Brain microvascular endothelial cell (primary cell): ENCODE measurements at regions not wholly inside any gene's neighbourhood (a gene's known extent, or its start where the extent isn't known, plus 50 kb on each side); places are given as distances from the start of the nearest gene placed in this dataset.

Experiments
- DNase-seq: peaks from one replicate; pipeline ENCODE4 v3.0.0-alpha.2; 2020
- H3K27ac ChIP-seq: fragments of 250-450 bp; sonication (Bioruptor Pico); 2 replicates; pipeline ENCODE4 v1.5.1; 2020; ENCODE audit warnings: mild to moderate bottlenecking, moderate library complexity
- H3K27me3 ChIP-seq: fragments of 250-450 bp; sonication (Bioruptor Pico); replicated peaks from 2 replicates; pipeline ENCODE4 v1.5.1; 2020; ENCODE audit warnings: mild to moderate bottlenecking
- H3K36me3 ChIP-seq: fragments of 250-450 bp; sonication (Bioruptor Pico); replicated peaks from 2 replicates; pipeline ENCODE4 v1.5.1; 2020; ENCODE audit warnings: mild to moderate bottlenecking
- H3K4me3 ChIP-seq: 2 replicates; pipeline ENCODE4 v1.5.1; 2011; ENCODE audit warnings: low read depth, mild to moderate bottlenecking, control low read depth, low read length, moderate library complexity
- in situ Hi-C: cut with HindIII; loops from 2 replicates; pipeline ENCODE4 v1.10.0; 2017; ENCODE audit warnings: low sequenced_read_pairs, low pct_ligation_motif_present
- TF ChIP-seq, protein P1 (sequence below): IDR thresholded peaks from 2 replicates; pipeline ENCODE4 v1.5.1; 2011; ENCODE audit warnings: low read depth, mild to moderate bottlenecking, moderate library complexity, low read length, control low read depth, inconsistent platforms; ENCODE audit errors: missing control alignments

DNA sequence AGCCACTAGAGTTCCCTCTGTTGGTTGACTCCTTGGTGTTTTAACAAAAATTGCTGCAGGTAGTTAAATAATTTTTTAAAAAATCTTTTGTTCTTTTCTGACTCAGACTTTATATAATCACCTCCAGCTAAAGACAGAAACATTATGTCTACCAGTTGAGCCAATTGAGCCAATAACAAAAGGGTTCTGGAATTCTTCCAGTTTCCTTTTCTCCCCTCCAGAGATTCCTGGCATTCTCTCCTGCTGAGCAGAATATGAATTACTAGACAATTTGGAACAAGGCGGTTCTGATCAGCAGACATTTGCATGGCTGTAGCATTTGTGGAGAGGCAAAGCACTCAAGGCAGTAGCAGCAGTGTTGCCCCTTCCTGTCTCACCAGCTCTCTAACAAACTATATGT is 144.0 kb upstream of the SLC35B3 start:
- Histone ChIP-seq H3K36me3 (no peaks in the 10 kb centered on the region), H3K27me3 (no peaks in the 10 kb centered on the region), H3K27ac (no peak overlapping the region), H3K4me3 (no peak overlapping the region)
- TF ChIP-seq, protein P1, sequence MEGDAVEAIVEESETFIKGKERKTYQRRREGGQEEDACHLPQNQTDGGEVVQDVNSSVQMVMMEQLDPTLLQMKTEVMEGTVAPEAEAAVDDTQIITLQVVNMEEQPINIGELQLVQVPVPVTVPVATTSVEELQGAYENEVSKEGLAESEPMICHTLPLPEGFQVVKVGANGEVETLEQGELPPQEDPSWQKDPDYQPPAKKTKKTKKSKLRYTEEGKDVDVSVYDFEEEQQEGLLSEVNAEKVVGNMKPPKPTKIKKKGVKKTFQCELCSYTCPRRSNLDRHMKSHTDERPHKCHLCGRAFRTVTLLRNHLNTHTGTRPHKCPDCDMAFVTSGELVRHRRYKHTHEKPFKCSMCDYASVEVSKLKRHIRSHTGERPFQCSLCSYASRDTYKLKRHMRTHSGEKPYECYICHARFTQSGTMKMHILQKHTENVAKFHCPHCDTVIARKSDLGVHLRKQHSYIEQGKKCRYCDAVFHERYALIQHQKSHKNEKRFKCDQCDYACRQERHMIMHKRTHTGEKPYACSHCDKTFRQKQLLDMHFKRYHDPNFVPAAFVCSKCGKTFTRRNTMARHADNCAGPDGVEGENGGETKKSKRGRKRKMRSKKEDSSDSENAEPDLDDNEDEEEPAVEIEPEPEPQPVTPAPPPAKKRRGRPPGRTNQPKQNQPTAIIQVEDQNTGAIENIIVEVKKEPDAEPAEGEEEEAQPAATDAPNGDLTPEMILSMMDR = no peak
- DNase-seq = no peak
- in situ Hi-C loops = no loop called here

DNA sequence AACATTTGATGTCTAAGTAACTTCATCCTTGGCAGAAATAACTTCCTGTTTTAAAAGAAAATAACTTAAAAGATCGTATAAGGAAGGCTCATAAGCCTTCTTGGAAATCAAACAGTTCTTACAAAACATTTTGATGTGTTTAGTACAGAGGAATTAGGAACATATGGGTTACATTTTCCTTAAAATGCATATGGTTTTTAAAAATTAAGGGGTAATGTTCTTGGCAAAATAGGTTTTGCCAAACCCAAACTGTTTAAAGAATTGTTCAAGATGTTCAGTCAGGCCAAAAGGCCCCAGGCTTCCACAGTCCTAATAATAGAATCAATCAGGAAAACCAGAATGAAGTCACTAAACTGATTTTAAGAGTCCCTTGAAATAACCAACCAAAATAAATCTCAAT is 142.7 kb upstream of the SLC35B3 start:
- in situ Hi-C loops = no loop called here

DNA sequence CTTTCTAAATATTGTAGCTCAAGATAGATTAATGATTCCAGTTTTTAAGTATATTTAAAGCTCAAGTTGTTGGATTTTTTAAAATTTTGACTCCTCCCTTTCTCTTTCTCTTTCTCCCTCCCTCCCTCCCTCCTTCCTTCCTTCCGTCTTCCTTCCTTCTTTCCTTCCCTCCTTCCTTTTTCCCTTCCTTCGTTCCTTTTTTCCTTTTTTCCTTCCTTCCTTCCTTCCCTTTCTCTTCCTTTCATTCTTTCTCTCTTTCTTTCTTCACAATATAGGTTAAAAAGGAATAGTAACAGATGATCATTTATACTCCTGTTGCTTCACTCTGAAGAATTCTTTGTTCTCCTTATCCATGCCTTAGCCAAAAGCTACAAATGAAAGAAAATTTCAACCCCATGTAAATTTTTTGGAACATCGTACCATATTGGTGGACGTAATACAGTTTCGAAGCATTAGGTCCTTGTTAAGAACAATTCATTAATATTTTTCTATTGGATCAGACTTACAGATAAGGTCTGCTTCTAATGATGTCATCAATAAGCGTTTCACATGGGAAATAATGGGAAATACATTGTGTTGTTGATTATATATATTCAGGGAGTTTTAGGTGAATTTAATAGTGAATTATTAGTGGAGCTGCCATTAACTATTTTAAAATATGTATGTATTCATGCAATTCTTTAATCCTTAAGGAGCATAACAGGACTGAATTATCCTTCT is 139.6 kb upstream of the SLC35B3 start:
- no peak for DNase-seq
- in situ Hi-C loops = no loop called here
- H3K36me3 ChIP-seq = no peaks in the 10 kb centered on the region
- TF ChIP-seq, protein P1 = no peak
- H3K4me3 ChIP-seq = no peak overlapping the region
- no peaks in the 10 kb centered on the region for H3K27me3 ChIP-seq
- no peak overlapping the region for H3K27ac ChIP-seq

More for the DNA sequence above, 142.7 kb upstream of the SLC35B3 start:
- H3K27ac ChIP-seq = no peak overlapping the region
- TF ChIP-seq, protein P1 = no peak
- no peaks in the 10 kb centered on the region for H3K36me3 ChIP-seq
- no peak overlapping the region for H3K4me3 ChIP-seq
- no peak for DNase-seq
- no peaks in the 10 kb centered on the region for H3K27me3 ChIP-seq

DNA sequence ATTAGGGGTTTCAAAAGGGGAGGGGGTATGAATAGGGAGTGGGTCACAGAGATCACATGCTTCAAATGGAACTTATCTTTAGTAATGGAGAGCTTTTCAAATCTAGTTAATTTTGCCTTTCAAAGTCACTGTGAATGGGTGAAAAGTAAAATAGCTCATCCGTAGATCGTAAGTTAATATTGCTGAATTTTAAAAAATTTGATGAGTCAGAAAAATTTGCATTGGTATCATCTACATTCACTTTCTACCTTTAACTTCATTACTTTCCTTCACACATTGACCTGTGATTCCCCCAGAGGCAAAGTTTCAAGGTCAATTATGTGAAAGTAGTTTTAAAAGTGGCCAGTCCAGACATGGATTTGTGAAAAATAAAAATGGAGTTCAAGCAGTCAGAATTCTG is 139.0 kb upstream of the SLC35B3 start:
- Histone ChIP-seq H3K27ac (no peak overlapping the region), H3K4me3 (no peak overlapping the region), H3K27me3 (no peaks in the 10 kb centered on the region), H3K36me3 (no peaks in the 10 kb centered on the region)
- TF ChIP-seq, protein P1 = no peak
- DNase-seq = no peak
- in situ Hi-C loops = no loop called here

DNA sequence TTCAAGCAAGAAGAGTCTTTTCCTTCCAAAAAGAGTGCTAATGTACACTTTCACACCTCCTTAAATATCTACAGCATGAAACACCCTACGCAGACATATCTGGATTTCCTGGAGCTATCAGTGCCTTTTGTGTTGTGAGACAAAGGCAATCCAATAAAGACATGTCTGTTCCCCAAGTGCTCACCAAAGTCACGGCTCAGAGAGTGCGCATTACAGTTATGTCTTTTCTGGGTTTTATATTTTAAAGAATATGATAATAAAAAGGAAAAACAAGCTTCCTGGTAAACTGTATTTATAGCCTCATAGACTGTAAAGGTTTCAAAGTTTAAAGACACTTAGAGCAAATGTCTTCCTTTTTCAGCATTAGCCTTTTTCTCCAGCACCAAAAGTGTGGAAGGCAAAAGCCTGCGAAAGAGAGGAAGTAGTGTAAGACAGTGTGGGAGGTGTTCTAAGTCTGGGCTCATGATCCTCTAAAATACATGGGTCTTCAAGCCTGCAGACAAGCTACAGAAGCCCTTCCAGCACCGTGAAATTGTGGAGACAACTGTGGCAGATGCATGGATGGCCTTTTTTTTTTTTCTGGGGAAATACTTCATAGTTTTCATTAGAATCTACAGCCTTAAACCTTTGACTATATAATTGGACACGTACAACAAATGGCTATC is 135.0 kb upstream of the SLC35B3 start:
- Histone ChIP-seq H3K27ac (no peak overlapping the region), H3K4me3 (no peak overlapping the region), H3K36me3 (no peaks in the 10 kb centered on the region), H3K27me3 (no peaks in the 10 kb centered on the region)
- in situ Hi-C loops = no loop called here
- no peak for DNase-seq
- TF ChIP-seq, protein P1 = no peak

DNA sequence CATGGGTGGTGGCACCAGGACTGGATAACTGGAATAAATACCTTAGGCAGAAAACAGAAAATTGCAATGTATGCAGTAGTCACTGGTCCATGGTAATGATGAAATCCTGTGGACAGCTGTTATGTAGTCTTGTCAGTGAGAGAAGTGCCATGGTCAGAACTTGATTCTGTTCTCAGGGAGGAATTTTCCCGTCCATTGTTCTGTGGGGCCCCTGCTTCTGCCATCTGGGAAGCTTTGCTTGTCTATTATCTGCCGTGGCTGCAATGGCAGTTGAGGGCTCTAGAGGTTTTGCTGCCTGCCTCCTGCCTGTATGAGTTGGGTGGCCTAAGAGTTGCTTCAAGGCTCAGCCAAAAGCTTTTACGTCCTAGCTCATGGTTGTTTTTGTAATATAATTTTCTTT is 126.8 kb upstream of the SLC35B3 start:
- Histone ChIP-seq H3K4me3 (no peak overlapping the region), H3K36me3 (no peaks in the 10 kb centered on the region), H3K27ac (no peak overlapping the region), H3K27me3 (no peaks in the 10 kb centered on the region)
- no peak for DNase-seq
- in situ Hi-C loops = no loop called here
- TF ChIP-seq, protein P1 = no peak
